ENCODE measurements at regions not wholly inside any gene's neighbourhood (a gene's known extent, or its start where the extent isn't known, plus 50 kb on each side); places are given as distances from the start of the nearest gene placed in this dataset.
A peak's percentile ranks its signal among the peaks of the same experiment; 100 is the strongest.
"Not testable (repeated sequence)": the region's sequence is repeated elsewhere in the genome, so short reads cannot be mapped to it uniquely, and the experiment has no call there.

DNA sequence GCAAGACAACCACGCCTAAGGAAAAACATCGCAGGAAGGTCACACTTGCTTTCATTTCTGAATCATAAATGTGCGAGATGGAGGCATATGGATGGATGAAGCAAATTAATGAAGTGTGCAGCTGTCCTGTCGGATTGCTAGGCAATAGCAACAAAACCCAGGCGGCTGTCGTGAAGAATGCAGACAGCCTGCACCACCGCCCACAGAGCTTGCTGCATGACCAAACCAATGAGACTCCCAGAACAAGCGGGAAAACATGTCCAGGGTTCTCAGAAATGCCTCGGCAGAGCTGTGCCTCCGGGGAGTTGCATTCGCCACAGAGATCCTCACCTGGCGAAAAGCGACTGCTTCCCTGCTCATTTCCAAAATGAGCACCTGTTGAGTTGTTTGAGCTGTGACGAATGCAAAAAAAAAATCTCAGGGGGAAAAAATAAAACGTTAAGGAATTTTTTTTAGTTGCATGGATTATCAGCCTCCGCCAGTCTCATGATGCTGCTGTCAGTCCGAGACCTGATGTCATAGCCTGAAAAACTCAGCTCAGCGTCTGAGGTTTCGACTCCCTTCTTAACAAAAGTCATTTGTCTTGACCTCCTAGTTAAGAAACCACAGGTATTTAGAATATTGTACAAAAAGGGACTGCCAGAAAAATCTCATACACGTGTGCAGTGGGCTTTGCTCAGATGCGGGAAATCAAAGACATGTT is 155.5 kb upstream of the MXRA5 start:
- Mint-ChIP-seq H3K4me3 (no peak overlapping the region), H3K27me3 (ENCODE audit: low read depth, poor library complexity) (peaks cover 22% of the 10 kb centered on the region), H3K36me3 (ENCODE audit: low read depth) (no peaks in the 10 kb centered on the region), H3K27ac (no peak overlapping the region), H3K9me3 (peaks cover 3% of the 10 kb centered on the region), H3K4me1 (peaks cover 10% of the 10 kb centered on the region)
- peak; percentile 15 for DNase-seq
- TF ChIP-seq, protein P1, sequence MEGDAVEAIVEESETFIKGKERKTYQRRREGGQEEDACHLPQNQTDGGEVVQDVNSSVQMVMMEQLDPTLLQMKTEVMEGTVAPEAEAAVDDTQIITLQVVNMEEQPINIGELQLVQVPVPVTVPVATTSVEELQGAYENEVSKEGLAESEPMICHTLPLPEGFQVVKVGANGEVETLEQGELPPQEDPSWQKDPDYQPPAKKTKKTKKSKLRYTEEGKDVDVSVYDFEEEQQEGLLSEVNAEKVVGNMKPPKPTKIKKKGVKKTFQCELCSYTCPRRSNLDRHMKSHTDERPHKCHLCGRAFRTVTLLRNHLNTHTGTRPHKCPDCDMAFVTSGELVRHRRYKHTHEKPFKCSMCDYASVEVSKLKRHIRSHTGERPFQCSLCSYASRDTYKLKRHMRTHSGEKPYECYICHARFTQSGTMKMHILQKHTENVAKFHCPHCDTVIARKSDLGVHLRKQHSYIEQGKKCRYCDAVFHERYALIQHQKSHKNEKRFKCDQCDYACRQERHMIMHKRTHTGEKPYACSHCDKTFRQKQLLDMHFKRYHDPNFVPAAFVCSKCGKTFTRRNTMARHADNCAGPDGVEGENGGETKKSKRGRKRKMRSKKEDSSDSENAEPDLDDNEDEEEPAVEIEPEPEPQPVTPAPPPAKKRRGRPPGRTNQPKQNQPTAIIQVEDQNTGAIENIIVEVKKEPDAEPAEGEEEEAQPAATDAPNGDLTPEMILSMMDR (IDR thresholded peaks at IDR 0.05): no peak

DNA sequence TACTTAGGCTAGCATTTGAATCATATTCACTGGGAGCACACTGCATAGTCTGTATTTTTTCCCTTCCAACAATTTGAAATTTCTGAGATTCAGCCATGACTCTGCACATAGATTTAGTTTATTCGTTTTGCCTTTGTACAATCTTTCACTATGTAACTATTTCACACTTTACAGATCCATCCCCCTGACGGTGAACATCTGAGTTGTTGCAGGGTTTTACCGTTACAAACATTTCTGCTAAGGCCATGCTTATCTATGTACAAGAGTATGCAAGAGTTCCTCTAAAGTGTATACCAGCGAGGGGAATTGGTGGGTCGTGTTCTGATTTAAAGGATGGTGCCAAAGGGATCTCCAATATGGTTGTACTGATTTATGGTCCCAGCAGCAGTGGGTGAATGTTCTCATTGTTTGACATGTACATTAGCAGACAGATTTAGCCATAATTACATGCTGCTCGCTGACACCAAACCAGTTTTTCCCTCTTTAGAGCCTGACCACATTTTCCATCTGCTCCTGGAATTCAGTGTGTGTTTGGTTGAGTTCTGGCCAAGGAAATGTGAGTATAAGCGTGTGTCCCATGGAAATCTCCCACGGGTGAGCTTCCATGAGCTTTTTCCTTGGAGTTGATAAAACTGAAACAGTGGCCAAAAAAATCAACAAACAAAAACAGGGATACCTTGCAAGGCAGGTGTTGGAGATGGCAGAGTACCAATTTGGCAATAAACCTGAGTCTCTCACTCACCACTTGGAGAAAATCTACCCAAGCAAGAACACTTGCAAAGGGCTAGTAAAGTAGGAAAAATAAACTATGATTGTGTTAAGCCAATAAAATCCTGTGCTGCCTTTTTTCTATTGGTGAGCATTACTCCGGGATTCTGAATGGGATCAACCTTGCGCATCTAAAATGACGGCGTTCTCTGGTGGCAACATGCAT is 149.7 kb upstream of the MXRA5 start:
- H3K36me3 Mint-ChIP-seq (ENCODE audit: low read depth); H3K4me1 Mint-ChIP-seq; H3K4me3 Mint-ChIP-seq; DNase-seq; H3K9me3 Mint-ChIP-seq; H3K27ac Mint-ChIP-seq: not testable (repeated sequence)
- peaks cover 16% of the 10 kb centered on the region for H3K27me3 Mint-ChIP-seq (ENCODE audit: low read depth, poor library complexity)

GRCh38 chrX:3493605-3494004 is 147.2 kb upstream of the MXRA5 start:
- Mint-ChIP-seq H3K9me3 (peaks cover 15% of the 10 kb centered on the region), H3K36me3 (ENCODE audit: low read depth) (no peaks in the 10 kb centered on the region), H3K27me3 (ENCODE audit: low read depth, poor library complexity) (peaks cover 13% of the 10 kb centered on the region), H3K4me3 (no peak overlapping the region), H3K27ac (no peak overlapping the region), H3K4me1 (no peaks in the 10 kb centered on the region)
- TF ChIP-seq, protein P1 (IDR thresholded peaks at IDR 0.05): no peak
- DNase-seq: no peak

DNA sequence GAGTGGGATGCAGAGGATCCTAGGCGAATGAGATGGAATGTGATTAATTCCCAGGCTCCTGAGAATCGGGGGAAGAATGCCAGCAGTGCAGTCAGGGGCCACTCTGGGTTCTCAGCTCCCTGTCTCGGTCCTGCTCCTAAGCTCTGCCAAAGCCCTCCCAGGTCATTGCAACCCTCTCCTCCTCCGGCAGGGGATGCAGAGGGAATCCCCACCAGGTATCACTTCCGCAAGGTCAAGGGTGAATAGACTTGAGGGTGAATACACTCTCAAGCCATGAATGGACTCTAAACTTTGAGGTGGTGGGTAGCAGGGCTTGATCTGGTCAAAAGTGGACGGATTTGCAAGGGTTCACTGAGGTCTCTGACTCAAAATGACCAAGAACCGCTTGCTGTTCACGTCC is 139.3 kb upstream of the MXRA5 start:
- H3K27ac Mint-ChIP-seq: no peak overlapping the region
- H3K4me1 Mint-ChIP-seq: no peaks in the 10 kb centered on the region
- H3K27me3 Mint-ChIP-seq (ENCODE audit: low read depth, poor library complexity): peaks cover 31% of the 10 kb centered on the region
- H3K4me3 Mint-ChIP-seq: no peak overlapping the region
- TF ChIP-seq, protein P1 (IDR thresholded peaks at IDR 0.05): no peak
- H3K9me3 Mint-ChIP-seq: peaks cover 9% of the 10 kb centered on the region
- DNase-seq: no peak
- no peaks in the 10 kb centered on the region for H3K36me3 Mint-ChIP-seq (ENCODE audit: low read depth)

DNA sequence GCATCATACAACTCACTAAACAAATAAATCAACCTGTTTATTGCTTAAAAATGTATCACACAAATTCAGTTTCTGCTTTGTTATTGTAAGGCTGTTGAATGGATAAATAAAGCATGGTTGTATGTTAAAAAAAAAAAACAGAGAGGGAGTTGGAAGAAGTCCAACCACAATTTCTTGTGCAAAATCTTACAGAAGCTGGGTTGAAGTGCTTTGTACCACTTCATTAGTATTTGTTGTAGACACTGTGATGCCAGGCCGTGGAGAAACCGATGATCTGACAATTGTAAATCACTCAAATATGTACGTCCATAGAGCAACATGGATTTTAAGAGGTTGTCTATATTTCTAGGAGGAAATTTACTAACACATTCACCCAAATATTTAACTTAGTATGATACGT is 132.6 kb upstream of the MXRA5 start:
- no peaks in the 10 kb centered on the region for H3K4me1 Mint-ChIP-seq
- no peak overlapping the region for H3K4me3 Mint-ChIP-seq
- H3K36me3 Mint-ChIP-seq (ENCODE audit: low read depth): no peaks in the 10 kb centered on the region
- H3K9me3 Mint-ChIP-seq: no peaks in the 10 kb centered on the region
- peaks cover 19% of the 10 kb centered on the region for H3K27me3 Mint-ChIP-seq (ENCODE audit: low read depth, poor library complexity)
- TF ChIP-seq, protein P1 (IDR thresholded peaks at IDR 0.05): no peak
- H3K27ac Mint-ChIP-seq: no peak overlapping the region
- DNase-seq: no peak

DNA sequence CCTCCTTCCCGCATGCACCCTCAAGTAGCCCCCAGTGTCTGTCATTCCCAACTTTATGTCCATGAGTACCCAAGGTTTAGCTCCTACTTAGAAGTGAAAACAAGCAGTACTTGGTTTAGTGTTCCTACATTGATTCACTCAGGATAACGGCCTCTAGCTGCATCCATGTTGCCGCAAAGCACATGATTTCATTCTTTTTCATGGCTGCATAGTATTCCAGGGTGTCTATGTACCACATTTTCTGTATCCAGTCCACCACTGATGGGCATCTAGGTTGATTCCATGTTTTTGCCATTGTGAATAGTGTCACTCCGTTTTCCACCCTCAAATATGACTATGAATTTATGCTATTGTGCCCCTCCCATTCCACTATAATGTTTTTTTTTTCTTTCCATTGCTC is 130.5 kb upstream of the MXRA5 start:
- Mint-ChIP-seq H3K27ac (no peak overlapping the region), H3K4me1 (peaks cover 6% of the 10 kb centered on the region), H3K9me3 (peaks cover 3% of the 10 kb centered on the region), H3K36me3 (ENCODE audit: low read depth) (no peaks in the 10 kb centered on the region), H3K27me3 (ENCODE audit: low read depth, poor library complexity) (peaks cover 12% of the 10 kb centered on the region), H3K4me3 (no peak overlapping the region)
- DNase-seq: no peak
- TF ChIP-seq, protein P1 (IDR thresholded peaks at IDR 0.05): no peak

- not testable (repeated sequence) for H3K4me1 Mint-ChIP-seq; H3K27me3 Mint-ChIP-seq (ENCODE audit: low read depth, poor library complexity); H3K9me3 Mint-ChIP-seq; H3K27ac Mint-ChIP-seq; H3K36me3 Mint-ChIP-seq (ENCODE audit: low read depth); DNase-seq; H3K4me3 Mint-ChIP-seq
These were observed 123.8 kb upstream of the MXRA5 start for GRCh38 chrX:3470211-3470679.

Data from nephron progenitor cell (in vitro differentiated cells).